Endothelial cell of umbilical vein (primary cell): ENCODE measurements at regions not wholly inside any gene's neighbourhood (a gene's known extent, or its start where the extent isn't known, plus 50 kb on each side); places are given as distances from the start of the nearest gene placed in this dataset.

Source experiments
- BruUV-seq: library from RNA; stranded (reverse); fragments of 400-500 nt; replicated peaks from 2 replicates; lab custom pipeline; 2021; lab: Mats Ljungman, UMichigan
- CTCF ChIA-PET: fragments of 300-600, 350-600 bp; sonication (Branson Sonifier 250); formaldehyde crosslinking; loops from one replicate; lab custom pipeline; 2021; ENCODE audit warnings: antibody characterized with exemption, inconsistent platforms; lab: Charles Lee
- POLR2A ChIA-PET: fragments of 300-600, 350-600 bp; sonication (Branson Sonifier 250); formaldehyde crosslinking; loops from one replicate; lab custom pipeline; 2021; ENCODE audit warnings: antibody characterized with exemption, inconsistent platforms; lab: Charles Lee
- DNase-seq: peaks from one replicate; pipeline ENCODE4 v3.0.0-alpha.2; 2011; ENCODE audit warnings: low read depth, low spot score
- FAIRE-seq: peaks from 2 replicates; lab custom pipeline; 2011; peaks lifted over from hg19 to GRCh38; lab: Jason Lieb, UNC
- H2AFZ ChIP-seq: 2 replicates; pipeline ENCODE4 v1.6.0; 2012; ENCODE audit warnings: low read depth, low read length, control low read depth, inconsistent platforms
- H3K27ac ChIP-seq: 2 replicates; pipeline ENCODE4 v1.5.1; 2011; ENCODE audit warnings: low read depth, mild to moderate bottlenecking, control low read depth, low read length, moderate library complexity; ENCODE audit not compliant: insufficient read depth
- H3K27me3 ChIP-seq, 2 experiments: 2 replicates each; pipeline versions ENCODE4 v1.6.0 to v1.6.1; 2011; ENCODE audit warnings: low read length in 2 of 2, mixed read lengths in 1 of 2; ENCODE audit not compliant: control insufficient read depth in 2 of 2, insufficient read depth in 2 of 2
- H3K36me3 ChIP-seq, 2 experiments: 2 replicates in 1 of 2; 3 replicates in 1 of 2; pipeline ENCODE4 v1.5.1; 2011; ENCODE audit warnings: low read length in 2 of 2, mild to moderate bottlenecking in 1 of 2, moderate library complexity in 1 of 2; ENCODE audit not compliant: control insufficient read depth in 2 of 2, insufficient read depth in 2 of 2; ENCODE audit errors: extremely low read depth in 1 of 2
- H3K4me1 ChIP-seq: 3 replicates; pipeline ENCODE4 v1.5.1; 2011; ENCODE audit warnings: mild to moderate bottlenecking, low read length; ENCODE audit not compliant: control insufficient read depth, insufficient read depth; ENCODE audit errors: extremely low read depth
- H3K4me2 ChIP-seq: 2 replicates; pipeline ENCODE4 v1.6.1; 2011; ENCODE audit warnings: low read length, control low read depth, mixed read lengths; ENCODE audit not compliant: insufficient read depth
- H3K4me3 ChIP-seq, 3 experiments: fragments of 200-600 bp in 1 of 3; sonication (generic), shearing (Covaris generic) in 1 of 3; replicated peaks in 1 of 3; 2 replicates each; pipeline ENCODE4 v1.5.1; 2011 to 2016; ENCODE audit warnings: control low read depth in 3 of 3, low read length in 3 of 3, mild to moderate bottlenecking in 2 of 3, inconsistent platforms in 1 of 3, low read depth in 1 of 3, moderate library complexity in 1 of 3; ENCODE audit not compliant: insufficient read depth in 1 of 3
- H3K79me2 ChIP-seq: 2 replicates; pipeline ENCODE4 v1.6.0; 2012; ENCODE audit warnings: low read length, inconsistent platforms; ENCODE audit not compliant: control insufficient read depth, insufficient read depth
- H3K9ac ChIP-seq: replicated peaks from 2 replicates; pipeline ENCODE3; 2011; ENCODE audit warnings: low read length, control low read depth; ENCODE audit not compliant: insufficient read depth; ENCODE audit errors: extremely low read depth
- H3K9me1 ChIP-seq: replicated peaks from 3 replicates; pipeline ENCODE4 v1.6.0; 2011; ENCODE audit warnings: mild to moderate bottlenecking, low read length; ENCODE audit not compliant: control insufficient read depth, insufficient read depth; ENCODE audit errors: extremely low read depth
- H3K9me3 ChIP-seq: replicated peaks from 2 replicates; pipeline ENCODE4 v1.5.1; 2012; ENCODE audit warnings: low read length, inconsistent platforms; ENCODE audit not compliant: control insufficient read depth, insufficient read depth
- H4K20me1 ChIP-seq: replicated peaks from 2 replicates; pipeline ENCODE3; 2011; ENCODE audit warnings: mild to moderate bottlenecking, low read length; ENCODE audit not compliant: control insufficient read depth, insufficient read depth; ENCODE audit errors: extremely low read depth
- CTCF ChIP-seq, 2 donors: IDR thresholded peaks; 1 replicate in 1 of 2; 2 replicates in 1 of 2; pipeline ENCODE4 v1.5.1; 2011; ENCODE audit warnings: low read length in 2 of 2, mild to moderate bottlenecking in 2 of 2, moderate library complexity in 2 of 2, control low read depth in 1 of 2, inconsistent platforms in 1 of 2, low read depth in 1 of 2; ENCODE audit not compliant: insufficient read depth in 1 of 2; ENCODE audit errors: extremely low read depth in 1 of 2
- EZH2 ChIP-seq: IDR thresholded peaks from 2 replicates; pipeline ENCODE4 v1.6.1; 2012; ENCODE audit warnings: borderline replicate concordance, low read depth, mild to moderate bottlenecking, moderate library complexity, low read length, inconsistent platforms; ENCODE audit not compliant: severe bottlenecking
- FOS ChIP-seq: IDR thresholded peaks from 2 replicates; pipeline ENCODE4 v1.6.1; 2011; ENCODE audit warnings: mild to moderate bottlenecking, low read length, moderate library complexity, borderline replicate concordance; ENCODE audit not compliant: insufficient read depth
- GATA2 ChIP-seq: IDR thresholded peaks from 2 replicates; pipeline ENCODE4 v1.7.0; 2011; ENCODE audit warnings: low read depth, mild to moderate bottlenecking, moderate library complexity, mixed read lengths, low read length; ENCODE audit not compliant: insufficient read length, insufficient read depth
- JUN ChIP-seq: IDR thresholded peaks from 2 replicates; pipeline ENCODE4 v1.6.1; 2011; ENCODE audit warnings: borderline replicate concordance, low read depth; ENCODE audit not compliant: insufficient read length, insufficient read depth
- MAX ChIP-seq: IDR thresholded peaks from 2 replicates; pipeline ENCODE4 v1.6.1; 2011; ENCODE audit not compliant: insufficient read depth, insufficient read length
- MYC ChIP-seq: IDR thresholded peaks from one replicate; pipeline ENCODE4 v1.6.1; 2011; ENCODE audit warnings: mild to moderate bottlenecking, low read depth, low read length
- POLR2A ChIP-seq: IDR thresholded peaks from 2 replicates; pipeline ENCODE4 v1.6.1; 2012; ENCODE audit warnings: low read depth, mild to moderate bottlenecking, control low read depth, low read length
- POLR2AphosphoS5 ChIP-seq: IDR thresholded peaks from 2 replicates; pipeline ENCODE4 v1.6.1; 2012; ENCODE audit warnings: low read depth, mild to moderate bottlenecking, control low read depth, low read length, moderate library complexity; ENCODE audit not compliant: insufficient read depth
- dilution Hi-C: fragments of 300-500 bp; cut with MboI; formaldehyde crosslinking; loops from one replicate; pipeline ENCODE4 v1.15.0; 2019; ENCODE audit warnings: low sequenced_read_pairs; ENCODE audit not compliant: extremely low pct_ligation_motif_present
- intact Hi-C: fragments of 100-400 bp; cut with micrococcal nuclease; formaldehyde crosslinking; loops from one replicate; pipeline ENCODE4 v1.10.0; 2022

- no peak for TF ChIP-seq FOS
- TF ChIP-seq MYC: no peak
- no peak for TF ChIP-seq POLR2AphosphoS5
- no peak for TF ChIP-seq POLR2A
- no peak for TF ChIP-seq GATA2
- TF ChIP-seq JUN: no peak
- TF ChIP-seq MAX: no peak
- no peak for TF ChIP-seq CTCF (IDR thresholded peaks at IDR 0.05; ENCODE audit: extremely low read depth in 1 of 2, insufficient read depth in 1 of 2, low read depth in 1 of 2, low read length in 2 of 2)
- TF ChIP-seq EZH2: no peak
- DNase-seq: no peak
- BruUV-seq: no TSS peak
- intact Hi-C loops: no loop called here
- ChIA-PET POLR2A (no interaction called here), CTCF (no interaction called here)
- H2AFZ ChIP-seq: no peak overlapping the region
- no peak overlapping the region for H3K27ac ChIP-seq
- dilution Hi-C loops: no loop called here
- H3K9me1 ChIP-seq: no peaks in the 10 kb centered on the region
- H3K9me3 ChIP-seq: no peaks in the 10 kb centered on the region
- H3K79me2 ChIP-seq: no peaks in the 10 kb centered on the region
- no peak overlapping the region for H3K4me3 ChIP-seq
- H3K4me2 ChIP-seq: no peak overlapping the region
- H4K20me1 ChIP-seq: no peaks in the 10 kb centered on the region
- no peak overlapping the region for H3K9ac ChIP-seq
- FAIRE-seq: no peak
- no peaks in the 10 kb centered on the region for H3K36me3 ChIP-seq
- H3K27me3 ChIP-seq: no peaks in the 10 kb centered on the region
- H3K4me1 ChIP-seq: no peaks in the 10 kb centered on the region
Measured at GRCh38 chr2:66164470-66164869, 270.5 kb upstream of the MEIS1 start.
